NCI-H748 (cell line): ENCODE measurements at regions not wholly inside any gene's neighbourhood (a gene's known extent, or its start where the extent isn't known, plus 50 kb on each side); places are given as distances from the start of the nearest gene placed in this dataset.
A peak's percentile ranks its signal among the peaks of the same experiment; 100 is the strongest.

ENCODE experiments used
- DNase-seq: peaks from one replicate; lab custom pipeline; 2025; ENCODE audit not compliant: unreplicated experiment; lab: John Stamatoyannopoulos, UW

- DNase-seq: no peak
These were observed 205.0 kb downstream of the UBE2E3 start for GRCh38 chr2:181185421-181185820.

GRCh38 chr2:181185948-181186347 lies 205.5 kb downstream of the UBE2E3 start:
- DNase-seq: no peak

GRCh38 chr2:181188605-181189004 lies 208.2 kb downstream of the UBE2E3 start:
- no peak for DNase-seq

GRCh38 chr2:181189951-181190350 lies 209.5 kb downstream of the UBE2E3 start:
- peak; percentile 23 for DNase-seq

GRCh38 chr2:181190711-181191110 lies 210.3 kb downstream of the UBE2E3 start:
- DNase-seq: no peak

GRCh38 chr2:181193550-181193949 lies 213.1 kb downstream of the UBE2E3 start:
- DNase-seq: no peak

GRCh38 chr2:181196401-181196800 lies 216.0 kb downstream of the UBE2E3 start:
- no peak for DNase-seq

GRCh38 chr2:181197140-181197760 lies 216.8 kb downstream of the UBE2E3 start:
- no peak for DNase-seq

GRCh38 chr2:181198183-181198864 lies 217.9 kb downstream of the UBE2E3 start:
- DNase-seq: no peak

GRCh38 chr2:181203412-181203811 lies 223.0 kb downstream of the UBE2E3 start:
- no peak for DNase-seq

- no peak for DNase-seq
These were observed 223.5 kb downstream of the UBE2E3 start for GRCh38 chr2:181203916-181204315.

- DNase-seq: no peak
These were observed 238.0 kb downstream of the UBE2E3 start for GRCh38 chr2:181218401-181218821.

GRCh38 chr2:181223234-181223633 lies 234.0 kb upstream of the ITGA4 start:
- no peak for DNase-seq

GRCh38 chr2:181224866-181225265 lies 232.3 kb upstream of the ITGA4 start:
- no peak for DNase-seq

GRCh38 chr2:181228661-181229060 lies 228.5 kb upstream of the ITGA4 start:
- DNase-seq: no peak

GRCh38 chr2:181231151-181231550 lies 226.0 kb upstream of the ITGA4 start:
- DNase-seq: peak; percentile 13

- peak; percentile 33 for DNase-seq
These were observed 225.1 kb upstream of the ITGA4 start for GRCh38 chr2:181231886-181232621.

- no peak for DNase-seq
These were observed 222.7 kb upstream of the ITGA4 start for GRCh38 chr2:181234487-181234891.

- no peak for DNase-seq
These were observed 222.2 kb upstream of the ITGA4 start for GRCh38 chr2:181235011-181235410.

- no peak for DNase-seq
These were observed 221.3 kb upstream of the ITGA4 start for GRCh38 chr2:181235683-181236459.

GRCh38 chr2:181239201-181239799 lies 217.9 kb upstream of the ITGA4 start:
- peak; percentile 24 for DNase-seq
